HCT116 (cell line): ENCODE measurements at regions not wholly inside any gene's neighbourhood (a gene's known extent, or its start where the extent isn't known, plus 50 kb on each side); places are given as distances from the start of the nearest gene placed in this dataset.

Experiments
- ATAC-seq: fragments of 200-7000 bp; cut with Tn5 transposase; 2 replicates; pipeline ENCODE4 v1.9.1; 2020; ENCODE audit warnings: mild to moderate bottlenecking, moderate library complexity
- BruUV-seq: library from RNA; stranded (reverse); fragments of 400-500 nt; replicated peaks from 2 replicates; lab custom pipeline; 2021; lab: Mats Ljungman, UMichigan
- CTCF ChIA-PET: fragments of 300-600 bp; sonication (Branson Sonifier 250); formaldehyde crosslinking; loops from one replicate; lab custom pipeline; 2021; ENCODE audit warnings: antibody characterized with exemption; lab: Charles Lee
- POLR2A ChIA-PET: fragments of 300-600, 350-600 bp; sonication (Branson Sonifier 250); formaldehyde crosslinking; loops from one replicate; lab custom pipeline; 2021; ENCODE audit warnings: antibody characterized with exemption; lab: Charles Lee
- RAD21 ChIA-PET, 2 experiments: fragments of 300-600 bp; sonication (Branson Sonifier 250); formaldehyde crosslinking; loops; one replicate each; lab custom pipeline; 2023; ENCODE audit warnings: low total read pairs in 2 of 2; ENCODE audit not compliant: uncharacterized antibody in 2 of 2, unreplicated experiment in 2 of 2, low non-redundant PET in 1 of 2; lab: Charles Lee
- DNase-seq: peaks from one replicate; pipeline ENCODE4 v3.0.0-alpha.2; 2010; ENCODE audit warnings: low read depth, low spot score
- H2AFZ ChIP-seq: fragments of 200-600 bp; shearing (Covaris generic), sonication (generic); 2 replicates; pipeline ENCODE4 v1.6.1; 2017; ENCODE audit warnings: low read depth, mixed run types, mixed read lengths, antibody characterized with exemption, low read length; ENCODE audit not compliant: poor library complexity, severe bottlenecking
- H3K27ac ChIP-seq: 2 replicates; pipeline ENCODE4 v1.5.1; 2012; ENCODE audit warnings: low read depth, low read length
- H3K27me3 ChIP-seq: fragments of 200-600 bp; sonication (generic); 2 replicates; pipeline ENCODE4 v1.6.1; 2016; ENCODE audit warnings: mixed run types, low read length, mixed read lengths; ENCODE audit not compliant: insufficient read depth
- H3K36me3 ChIP-seq, 2 experiments: fragments of 200-500 bp in 1 of 2; fragments of 200-600 bp in 1 of 2; sonication (Bioruptor generic) in 1 of 2; sonication (generic) in 1 of 2; 2 replicates each; pipeline versions ENCODE4 v1.5.1 to v1.6.1; 2014 to 2016; ENCODE audit warnings: low read length in 2 of 2, inconsistent platforms in 1 of 2, mixed read lengths in 1 of 2, mixed run types in 1 of 2; ENCODE audit not compliant: insufficient read depth in 2 of 2, control insufficient read depth in 1 of 2
- H3K4me1 ChIP-seq, 2 experiments: fragments of 200-600 bp in 1 of 2; sonication (generic) in 1 of 2; 2 replicates each; pipeline versions ENCODE4 v1.5.1 to v1.6.1; 2012 to 2017; ENCODE audit warnings: low read length in 2 of 2, inconsistent platforms in 1 of 2, mild to moderate bottlenecking in 1 of 2, mixed read lengths in 1 of 2, mixed run types in 1 of 2, moderate library complexity in 1 of 2; ENCODE audit not compliant: insufficient read depth in 2 of 2, control insufficient read depth in 1 of 2
- H3K4me2 ChIP-seq: fragments of 200-600 bp; sonication (generic); 2 replicates; pipeline ENCODE4 v1.6.1; 2017; ENCODE audit warnings: mixed run types, low read length, mixed read lengths
- H3K4me3 ChIP-seq, 2 experiments: fragments of 200-600 bp in 1 of 2; sonication (generic) in 1 of 2; replicated peaks in 1 of 2; 2 replicates each; pipeline ENCODE4 v1.5.1; 2011 to 2016; ENCODE audit warnings: low read length in 2 of 2, control low read depth in 1 of 2, low read depth in 1 of 2, mild to moderate bottlenecking in 1 of 2, mixed read lengths in 1 of 2, mixed run types in 1 of 2
- H3K79me2 ChIP-seq: fragments of 200-600 bp; sonication (generic); 2 replicates; pipeline ENCODE4 v1.6.1; 2017; ENCODE audit warnings: mild to moderate bottlenecking, mixed run types, low read length, moderate library complexity, mixed read lengths; ENCODE audit not compliant: insufficient read depth
- H3K9ac ChIP-seq: fragments of 200-600 bp; sonication (generic); 2 replicates; pipeline ENCODE4 v1.6.1; 2016; ENCODE audit warnings: low read length, mixed read lengths
- H3K9me2 ChIP-seq: fragments of 200-600 bp; sonication (generic), shearing (Covaris generic); 2 replicates; pipeline ENCODE4 v1.6.1; 2017; ENCODE audit warnings: mixed run types, mild to moderate bottlenecking, moderate library complexity; ENCODE audit not compliant: insufficient read depth
- H3K9me3 ChIP-seq, 2 experiments: fragments of 200-500 bp in 1 of 2; fragments of 200-600 bp in 1 of 2; sonication (Bioruptor generic) in 1 of 2; sonication (generic) in 1 of 2; 2 replicates each; pipeline ENCODE4 v1.6.1; 2014 to 2017; ENCODE audit warnings: low read length in 2 of 2, mixed read lengths in 2 of 2, inconsistent platforms in 1 of 2, low read depth in 1 of 2, mild to moderate bottlenecking in 1 of 2, mixed run types in 1 of 2, moderate library complexity in 1 of 2; ENCODE audit not compliant: control insufficient read depth in 1 of 2, insufficient read depth in 1 of 2
- H4K20me1 ChIP-seq: fragments of 200-600 bp; sonication (generic), shearing (Covaris generic); 2 replicates; pipeline ENCODE4 v1.6.1; 2017; ENCODE audit warnings: mixed run types, mild to moderate bottlenecking, moderate library complexity; ENCODE audit not compliant: insufficient read depth
- CBX3 ChIP-seq: IDR thresholded peaks from 2 replicates; pipeline ENCODE4 v1.6.1; 2012; ENCODE audit warnings: low read depth
- EZH2 ChIP-seq: fragments of 200-600 bp; sonication (generic); IDR thresholded peaks from 2 replicates; pipeline ENCODE4 v1.6.1; 2017; ENCODE audit warnings: antibody characterized with exemption, mixed run types
- EZH2phosphoT487 ChIP-seq: fragments of 200-600 bp; IDR thresholded peaks from 2 replicates; pipeline ENCODE4 v1.6.1; 2018; ENCODE audit warnings: antibody characterized with exemption, borderline replicate concordance
- FOSL1 ChIP-seq: IDR thresholded peaks from 2 replicates; pipeline ENCODE4 v1.6.1; 2012; ENCODE audit warnings: low read depth
- MAX ChIP-seq: IDR thresholded peaks from 2 replicates; pipeline ENCODE4 v1.6.1; 2012
- POLR2A ChIP-seq: IDR thresholded peaks from 2 replicates; pipeline ENCODE4 v1.7.0; 2011; ENCODE audit warnings: borderline replicate concordance; ENCODE audit not compliant: insufficient read depth, insufficient read length; ENCODE audit errors: extremely low read depth
- POLR2AphosphoS5 ChIP-seq: IDR thresholded peaks from 2 replicates; pipeline ENCODE4 v1.6.1; 2011; ENCODE audit warnings: mild to moderate bottlenecking, low read depth, low read length, moderate library complexity
- RAD21 ChIP-seq: IDR thresholded peaks from 2 replicates; pipeline ENCODE4 v1.6.1; 2012; ENCODE audit warnings: low read depth, mild to moderate bottlenecking
- REST ChIP-seq: IDR thresholded peaks from 2 replicates; pipeline ENCODE4 v1.6.1; 2012; ENCODE audit warnings: low read depth
- ZFX ChIP-seq: fragments of 450-650 bp; IDR thresholded peaks from 2 replicates; pipeline ENCODE4 v1.6.1; 2017
- ZNF274 ChIP-seq: fragments of 200-500 bp; sonication (Bioruptor generic); IDR thresholded peaks from 2 replicates; pipeline ENCODE4 v1.6.1; 2014; ENCODE audit warnings: mild to moderate bottlenecking, low read depth, low read length, inconsistent platforms
- intact Hi-C: fragments of 100-400 bp; cut with micrococcal nuclease; formaldehyde crosslinking; loops from 2 replicates; pipeline ENCODE4 v1.10.0; 2022
- TF ChIP-seq, protein P1 (sequence below), 3 experiments: fragments of 200-600 bp in 1 of 3; sonication (generic) in 1 of 3; IDR thresholded peaks in 2 of 3; conservative IDR thresholded peaks in 1 of 3; 2 replicates each; pipeline ENCODE4 v1.5.1; 2012 to 2017; ENCODE audit warnings: low read depth in 2 of 3, low read length in 2 of 3, antibody characterized with exemption in 1 of 3, borderline replicate concordance in 1 of 3, control low read depth in 1 of 3, mild to moderate bottlenecking in 1 of 3, mixed read lengths in 1 of 3, mixed run types in 1 of 3, moderate library complexity in 1 of 3; ENCODE audit not compliant: insufficient read depth in 1 of 3
- TF ChIP-seq, protein P2 (sequence below): IDR thresholded peaks from 2 replicates; pipeline ENCODE4 v1.6.1; 2011; ENCODE audit warnings: mild to moderate bottlenecking, low read length, moderate library complexity; ENCODE audit not compliant: insufficient replicate concordance; ENCODE audit errors: extremely low read depth

DNA sequence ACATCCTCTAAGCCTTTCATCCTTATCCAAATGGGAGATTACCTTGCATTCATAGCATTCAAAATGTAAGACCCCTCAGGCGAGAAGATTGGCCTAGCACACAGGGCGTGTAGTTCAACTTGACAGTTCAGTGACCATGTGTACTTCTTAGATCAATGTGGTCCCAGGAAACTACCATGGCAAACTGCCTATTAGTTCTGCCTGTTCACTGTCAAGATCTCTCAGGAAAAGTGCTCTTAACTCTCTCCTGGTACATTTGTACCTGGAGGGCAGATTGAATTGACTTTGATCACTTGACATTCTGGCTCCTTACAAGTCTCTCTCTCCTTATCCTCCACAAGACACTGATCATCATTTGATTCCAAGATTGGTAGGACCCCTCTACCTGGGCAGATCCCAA lies 122.4 kb downstream of the CDC7 start:
- H3K4me3 ChIP-seq, result no peak overlapping the region
- H3K9me2 ChIP-seq, result no peaks in the 10 kb centered on the region
- intact Hi-C loops, result no loop called here
- no peaks in the 10 kb centered on the region for H3K4me1 ChIP-seq
- no peak overlapping the region for H3K9ac ChIP-seq
- ChIA-PET RAD21 (no interaction called here), POLR2A (no interaction called here), CTCF (no interaction called here)
- H3K79me2 ChIP-seq, result no peaks in the 10 kb centered on the region
- H3K4me2 ChIP-seq, result no peak overlapping the region
- no TSS peak for BruUV-seq
- H3K27ac ChIP-seq, result no peak overlapping the region
- ATAC-seq (no peak), DNase-seq (no peak)
- no peak for TF ChIP-seq ZNF274
- H4K20me1 ChIP-seq, result no peaks in the 10 kb centered on the region
- H2AFZ ChIP-seq, result no peak overlapping the region
- H3K27me3 ChIP-seq, result no peaks in the 10 kb centered on the region
- no peaks in the 10 kb centered on the region for H3K9me3 ChIP-seq
- no peaks in the 10 kb centered on the region for H3K36me3 ChIP-seq

GRCh38 chr1:91624331-91624730 lies 123.7 kb downstream of the CDC7 start:
- no TSS peak for BruUV-seq
- H2AFZ ChIP-seq, result no peak overlapping the region
- H3K4me1 ChIP-seq, result no peaks in the 10 kb centered on the region
- H3K9me2 ChIP-seq, result no peaks in the 10 kb centered on the region
- RAD21 ChIA-PET, result no interaction called here
- H4K20me1 ChIP-seq, result no peaks in the 10 kb centered on the region
- H3K9me3 ChIP-seq, result no peaks in the 10 kb centered on the region
- no peak for DNase-seq
- no peaks in the 10 kb centered on the region for H3K79me2 ChIP-seq
- H3K9ac ChIP-seq, result no peak overlapping the region
- CTCF ChIA-PET, result no interaction called here
- no peak overlapping the region for H3K27ac ChIP-seq
- no peak overlapping the region for H3K4me3 ChIP-seq
- POLR2A ChIA-PET, result no interaction called here
- no peaks in the 10 kb centered on the region for H3K36me3 ChIP-seq
- H3K4me2 ChIP-seq, result no peak overlapping the region
- intact Hi-C loops, result no loop called here
- ATAC-seq, result no peak
- H3K27me3 ChIP-seq, result no peaks in the 10 kb centered on the region
- TF ChIP-seq CBX3 (no peak), POLR2AphosphoS5 (no peak), FOSL1 (no peak), ZNF274 (no peak), ZFX (no peak), EZH2 (no peak), RAD21 (no peak), EZH2phosphoT487 (no peak), POLR2A (no peak), MAX (no peak), REST (no peak)
- TF ChIP-seq, protein P1, sequence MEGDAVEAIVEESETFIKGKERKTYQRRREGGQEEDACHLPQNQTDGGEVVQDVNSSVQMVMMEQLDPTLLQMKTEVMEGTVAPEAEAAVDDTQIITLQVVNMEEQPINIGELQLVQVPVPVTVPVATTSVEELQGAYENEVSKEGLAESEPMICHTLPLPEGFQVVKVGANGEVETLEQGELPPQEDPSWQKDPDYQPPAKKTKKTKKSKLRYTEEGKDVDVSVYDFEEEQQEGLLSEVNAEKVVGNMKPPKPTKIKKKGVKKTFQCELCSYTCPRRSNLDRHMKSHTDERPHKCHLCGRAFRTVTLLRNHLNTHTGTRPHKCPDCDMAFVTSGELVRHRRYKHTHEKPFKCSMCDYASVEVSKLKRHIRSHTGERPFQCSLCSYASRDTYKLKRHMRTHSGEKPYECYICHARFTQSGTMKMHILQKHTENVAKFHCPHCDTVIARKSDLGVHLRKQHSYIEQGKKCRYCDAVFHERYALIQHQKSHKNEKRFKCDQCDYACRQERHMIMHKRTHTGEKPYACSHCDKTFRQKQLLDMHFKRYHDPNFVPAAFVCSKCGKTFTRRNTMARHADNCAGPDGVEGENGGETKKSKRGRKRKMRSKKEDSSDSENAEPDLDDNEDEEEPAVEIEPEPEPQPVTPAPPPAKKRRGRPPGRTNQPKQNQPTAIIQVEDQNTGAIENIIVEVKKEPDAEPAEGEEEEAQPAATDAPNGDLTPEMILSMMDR (IDR thresholded peaks at IDR 0.05 in 2 of 3, conservative IDR thresholded peaks at IDR 0.05 in 1 of 3; ENCODE audit: borderline replicate concordance in 1 of 3, insufficient read depth in 1 of 3, low read depth in 2 of 3, low read length in 2 of 3), result no peak
- TF ChIP-seq, protein P2, sequence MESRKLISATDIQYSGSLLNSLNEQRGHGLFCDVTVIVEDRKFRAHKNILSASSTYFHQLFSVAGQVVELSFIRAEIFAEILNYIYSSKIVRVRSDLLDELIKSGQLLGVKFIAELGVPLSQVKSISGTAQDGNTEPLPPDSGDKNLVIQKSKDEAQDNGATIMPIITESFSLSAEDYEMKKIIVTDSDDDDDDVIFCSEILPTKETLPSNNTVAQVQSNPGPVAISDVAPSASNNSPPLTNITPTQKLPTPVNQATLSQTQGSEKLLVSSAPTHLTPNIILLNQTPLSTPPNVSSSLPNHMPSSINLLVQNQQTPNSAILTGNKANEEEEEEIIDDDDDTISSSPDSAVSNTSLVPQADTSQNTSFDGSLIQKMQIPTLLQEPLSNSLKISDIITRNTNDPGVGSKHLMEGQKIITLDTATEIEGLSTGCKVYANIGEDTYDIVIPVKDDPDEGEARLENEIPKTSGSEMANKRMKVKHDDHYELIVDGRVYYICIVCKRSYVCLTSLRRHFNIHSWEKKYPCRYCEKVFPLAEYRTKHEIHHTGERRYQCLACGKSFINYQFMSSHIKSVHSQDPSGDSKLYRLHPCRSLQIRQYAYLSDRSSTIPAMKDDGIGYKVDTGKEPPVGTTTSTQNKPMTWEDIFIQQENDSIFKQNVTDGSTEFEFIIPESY, result no peak
